Kidney tubule cell (primary cell): ENCODE measurements at regions not wholly inside any gene's neighbourhood (a gene's known extent, or its start where the extent isn't known, plus 50 kb on each side); places are given as distances from the start of the nearest gene placed in this dataset.

Source experiments
- DNase-seq: peaks from one replicate; pipeline ENCODE4 v3.0.0-alpha.2; 2018; ENCODE audit warnings: low spot score

- DNase-seq: peak; percentile 32
Observed at GRCh38 chr10:4733150-4733842, 92.7 kb upstream of the AKR1E2 start.

DNA sequence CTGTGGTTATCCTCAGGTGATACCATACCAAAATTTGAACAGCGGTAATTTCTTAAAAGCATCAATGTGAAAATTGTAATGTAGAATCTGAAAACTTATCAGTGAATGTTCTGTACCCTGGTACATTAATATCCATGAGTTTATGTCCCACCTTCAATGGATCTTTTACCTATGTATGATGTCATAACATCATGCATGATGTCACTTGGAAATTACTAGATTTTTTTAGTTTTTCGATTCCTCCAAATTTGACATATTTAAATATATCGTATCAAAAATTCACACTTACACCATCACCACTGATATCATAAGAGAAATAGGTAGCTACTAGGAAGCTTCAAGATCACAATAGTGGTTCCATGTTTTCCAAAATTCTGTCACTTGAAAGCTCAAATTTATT is 95.0 kb upstream of the AKR1E2 start:
- no peak for DNase-seq

DNA sequence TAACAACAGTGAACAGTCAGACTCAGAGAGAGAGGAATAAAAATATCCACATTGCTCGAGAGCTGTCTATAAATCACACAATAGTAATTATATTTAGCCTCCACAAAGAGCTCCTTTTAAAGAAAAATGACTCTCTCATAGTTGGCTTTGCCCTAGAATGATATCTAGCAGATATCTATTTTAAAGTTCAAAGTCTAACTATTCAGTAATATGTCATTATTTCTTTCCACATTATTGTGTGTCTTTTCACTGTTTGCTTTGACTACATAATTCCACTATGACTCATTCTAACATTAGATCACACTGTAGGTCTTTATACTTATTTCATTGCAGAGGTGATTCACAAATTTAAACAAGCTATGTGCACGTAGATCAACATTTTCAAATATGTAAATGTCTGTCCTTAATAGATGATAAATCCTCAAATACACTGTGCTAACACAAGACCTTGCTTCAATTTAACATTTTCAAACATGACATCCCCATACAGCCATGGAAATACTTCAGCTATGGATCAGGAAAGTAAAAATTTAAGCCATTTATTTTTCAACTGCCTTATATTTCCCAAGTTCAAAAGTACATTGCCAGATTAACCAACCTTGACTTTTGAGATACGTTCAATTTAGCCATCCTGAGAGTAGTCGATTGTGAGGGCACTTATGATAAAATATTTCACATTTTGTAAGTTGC is 99.9 kb upstream of the AKR1E2 start:
- DNase-seq: peak; percentile 96

DNA sequence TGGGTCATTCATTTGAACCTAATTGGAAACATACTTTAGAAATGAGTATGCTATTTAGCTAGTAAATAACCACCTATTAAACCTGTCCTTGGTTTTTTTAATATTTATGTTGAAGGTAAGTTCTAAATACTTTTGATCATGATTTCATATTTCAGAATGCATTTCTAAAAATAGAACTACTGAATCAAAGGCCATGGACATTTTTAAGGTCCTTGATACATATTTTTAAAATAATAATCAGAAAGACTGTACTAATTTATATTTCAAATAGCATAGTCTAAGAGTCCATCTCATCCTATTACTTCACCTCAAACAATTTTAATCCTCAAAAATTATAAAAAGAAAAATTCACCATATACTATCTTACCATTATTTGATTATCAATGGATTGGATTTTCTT is 102.1 kb upstream of the AKR1E2 start:
- no peak for DNase-seq

GRCh38 chr10:4721999-4722753 is 103.8 kb upstream of the AKR1E2 start:
- DNase-seq: peak; percentile 36

DNA sequence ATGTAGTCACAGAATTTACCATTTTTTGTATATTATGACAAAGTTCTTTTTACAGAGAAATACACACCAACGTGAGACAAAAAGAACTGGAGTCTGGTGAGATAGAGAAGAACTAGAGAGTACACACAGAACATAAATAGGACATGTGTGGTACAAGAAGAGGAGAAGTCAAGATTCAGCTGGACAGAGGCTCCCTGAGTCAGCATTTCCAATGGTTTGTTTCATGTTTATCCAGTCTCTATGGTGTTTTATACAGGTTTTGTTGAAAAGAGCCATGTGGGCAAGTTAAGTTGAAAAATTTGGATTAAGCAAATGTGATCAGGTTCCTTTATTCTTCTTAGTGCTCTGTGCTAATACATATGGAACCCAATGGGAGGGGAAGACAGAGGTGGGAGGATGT is 105.5 kb upstream of the AKR1E2 start:
- no peak for DNase-seq

DNA sequence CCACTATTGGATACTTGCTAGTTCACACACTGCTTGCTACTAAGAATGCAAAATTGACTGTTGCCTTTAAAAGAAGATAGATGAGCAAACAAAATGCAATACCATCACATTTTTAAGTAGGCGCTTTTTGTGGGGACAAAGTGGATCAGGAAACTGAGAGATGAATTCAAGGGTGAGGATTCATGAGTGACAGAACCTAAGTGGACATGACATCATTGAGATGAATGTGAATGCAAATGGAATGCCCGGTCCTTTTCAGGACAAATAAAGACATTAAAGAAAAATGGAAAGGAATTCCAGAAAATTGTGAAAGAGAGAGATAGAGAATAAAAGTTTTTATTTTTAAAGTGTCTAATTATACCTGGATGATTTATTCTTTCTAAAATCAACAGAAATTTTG is 106.3 kb upstream of the AKR1E2 start:
- no peak for DNase-seq

DNA sequence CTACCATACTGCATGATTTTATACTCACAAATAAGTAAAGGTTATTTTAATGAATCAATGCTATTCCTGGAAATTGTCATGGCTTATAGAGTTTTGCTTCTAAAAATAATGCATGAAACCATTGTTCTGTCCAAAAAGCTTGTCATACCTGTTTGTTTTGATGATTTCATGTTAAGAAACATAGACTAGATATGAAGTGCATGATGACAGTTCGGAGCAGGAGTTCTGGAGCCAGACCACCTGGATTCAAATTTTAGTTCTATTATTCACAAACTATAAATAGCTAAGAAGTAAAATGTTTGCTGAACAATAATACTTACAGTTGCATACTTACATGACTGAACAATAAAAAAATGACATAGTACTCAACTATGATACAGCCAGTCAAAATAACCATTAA is 107.0 kb upstream of the AKR1E2 start:
- no peak for DNase-seq

GRCh38 chr10:4718544-4718943 is 107.5 kb upstream of the AKR1E2 start:
- no peak for DNase-seq

GRCh38 chr10:4717670-4718069 is 108.3 kb upstream of the AKR1E2 start:
- no peak for DNase-seq

DNA sequence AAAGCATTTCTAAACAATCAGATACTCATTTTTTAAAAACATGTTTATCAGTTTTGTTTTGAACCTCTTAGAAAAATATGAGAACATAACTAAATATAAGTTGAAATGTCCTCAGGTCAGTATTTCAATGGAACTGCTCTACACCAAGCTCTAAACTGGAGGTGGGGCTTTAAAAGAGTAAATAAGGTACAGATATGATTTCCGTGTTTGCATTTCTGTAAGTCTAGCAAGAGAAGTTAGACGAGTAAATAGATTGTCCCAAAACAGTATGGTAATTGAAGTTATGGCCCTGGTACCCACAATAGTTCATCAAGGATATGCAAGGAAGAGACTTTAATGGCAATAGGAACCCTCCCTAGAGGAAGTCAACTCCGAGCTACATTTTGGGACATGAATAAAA is 115.1 kb upstream of the AKR1E2 start:
- DNase-seq: no peak

DNA sequence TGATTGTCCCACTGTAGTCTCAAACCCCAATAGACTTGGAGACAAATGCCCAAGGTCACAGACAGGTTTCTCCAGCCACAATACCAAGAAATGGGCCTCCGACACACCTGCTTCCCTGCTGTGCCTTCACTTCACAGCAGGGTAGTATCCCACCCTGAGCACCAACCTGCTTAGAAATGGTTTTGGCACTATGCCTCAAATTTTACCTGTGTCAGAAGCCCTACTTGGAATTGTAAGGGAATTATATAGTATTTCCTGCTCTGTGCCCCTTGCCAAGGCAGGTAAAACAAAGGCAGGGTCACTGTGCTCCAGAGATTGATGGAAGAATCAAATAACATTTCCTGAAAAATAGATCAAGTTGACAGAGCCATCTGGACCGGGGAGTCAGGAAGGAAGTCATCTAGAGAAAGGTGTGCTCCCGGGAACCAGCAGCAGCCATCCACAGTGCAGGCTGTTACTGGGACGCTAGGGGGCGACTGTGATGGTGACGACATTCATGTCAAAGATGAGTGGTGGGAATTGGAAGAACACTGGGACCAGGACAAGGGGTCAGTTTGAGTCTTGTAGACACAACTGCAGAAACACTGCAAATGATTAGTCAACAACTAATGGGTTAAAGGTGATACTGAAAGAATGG is 117.8 kb upstream of the AKR1E2 start:
- no peak for DNase-seq

GRCh38 chr10:4707221-4707620 is 118.8 kb upstream of the AKR1E2 start:
- DNase-seq: no peak

DNA sequence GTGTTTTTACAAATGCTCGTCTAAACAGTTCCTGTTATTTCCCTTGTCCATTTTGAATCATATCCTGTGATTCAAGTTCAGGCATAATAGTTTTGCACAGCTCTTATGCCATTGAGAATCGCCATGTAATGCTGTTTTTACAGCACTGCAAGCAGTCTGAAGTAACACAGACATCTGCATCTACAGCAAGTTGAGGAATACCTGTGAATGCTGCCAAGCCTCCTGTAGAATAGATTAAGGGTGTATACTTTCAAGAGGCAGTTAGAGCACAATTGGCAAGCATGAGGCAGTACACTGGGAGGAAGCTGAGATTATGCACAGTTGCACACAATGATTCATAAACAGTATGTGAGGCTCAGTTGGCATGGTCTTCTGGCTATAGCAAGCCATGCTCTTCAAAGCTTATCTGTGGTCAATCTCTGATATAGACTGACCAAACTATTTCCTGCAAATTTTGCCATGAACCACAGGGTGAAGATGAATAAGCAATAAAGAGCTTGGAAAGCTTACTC is 121.9 kb upstream of the AKR1E2 start:
- peak; percentile 99 for DNase-seq

DNA sequence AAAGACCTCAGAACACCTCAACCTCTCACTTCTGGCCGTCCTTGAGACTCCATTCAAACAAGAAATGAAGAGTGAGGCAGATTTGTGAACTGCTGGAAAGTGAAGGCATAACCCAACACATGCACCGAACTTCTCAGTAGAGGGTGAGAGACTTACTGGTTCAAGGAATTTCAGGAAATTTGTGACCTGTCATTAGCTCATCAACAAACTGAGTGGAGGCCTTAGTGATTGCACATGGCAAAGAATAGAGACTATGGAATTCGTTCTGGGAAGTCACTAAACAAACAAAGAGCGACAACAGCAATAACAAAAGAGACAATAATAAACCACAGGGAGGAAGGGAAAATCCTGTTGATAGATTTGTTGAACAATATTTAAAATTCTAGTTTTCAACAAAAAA is 125.0 kb upstream of the AKR1E2 start:
- DNase-seq: no peak

DNA sequence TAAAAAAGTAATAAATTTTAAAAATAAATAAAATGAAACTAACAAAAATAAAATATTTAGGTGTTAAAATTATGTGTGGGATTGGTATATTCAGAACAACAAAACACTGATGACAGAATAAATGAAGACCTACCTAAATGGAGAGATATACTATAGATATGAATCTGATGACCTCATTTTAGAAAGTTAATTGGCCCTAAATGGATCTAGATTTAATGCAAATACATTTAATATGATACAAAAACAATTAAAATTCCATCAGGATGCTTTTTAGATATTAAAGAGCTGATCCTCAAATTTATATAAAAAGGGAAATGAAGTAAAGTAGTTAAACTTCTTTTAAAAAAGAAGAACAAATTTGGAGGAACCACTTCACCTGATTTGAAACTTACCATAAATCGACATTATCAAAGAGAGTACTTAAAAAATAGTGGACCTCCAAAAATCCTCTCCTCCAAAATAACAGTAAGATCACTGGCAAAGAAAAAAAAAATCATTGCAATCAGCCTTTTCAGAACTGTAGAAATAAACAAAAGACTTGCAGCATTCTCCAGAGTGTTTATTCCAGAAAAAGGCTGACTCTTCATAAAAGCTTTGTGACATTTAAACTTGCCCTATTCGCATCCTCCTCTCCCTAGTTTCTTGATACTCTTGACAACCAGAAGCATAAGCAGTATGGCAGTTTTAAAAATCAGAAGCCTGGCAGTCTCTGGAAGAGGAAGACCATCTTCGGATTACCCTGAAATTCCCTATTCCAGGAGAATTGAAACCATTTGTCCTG is 125.9 kb upstream of the AKR1E2 start:
- DNase-seq: no peak

GRCh38 chr10:4698075-4698474 is 127.9 kb upstream of the AKR1E2 start:
- no peak for DNase-seq

DNA sequence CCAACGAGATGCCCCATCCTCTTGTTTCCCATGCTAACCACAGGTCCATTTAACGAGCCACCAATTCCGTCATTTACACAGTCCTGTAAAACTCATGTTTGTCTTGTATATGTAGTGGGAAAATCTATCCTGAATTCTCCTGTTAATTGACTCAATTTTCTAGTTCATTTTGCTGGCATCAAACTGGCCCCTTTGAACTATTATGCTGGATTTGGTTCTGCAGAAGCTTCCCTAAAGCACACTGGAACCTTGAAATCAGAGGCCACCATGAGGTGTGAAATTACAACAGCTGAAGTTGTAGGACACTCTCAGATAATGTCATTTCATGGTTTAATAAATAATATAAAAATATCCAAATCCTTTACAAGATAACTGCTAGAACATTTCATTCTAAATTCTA is 129.8 kb upstream of the AKR1E2 start:
- DNase-seq: no peak

DNA sequence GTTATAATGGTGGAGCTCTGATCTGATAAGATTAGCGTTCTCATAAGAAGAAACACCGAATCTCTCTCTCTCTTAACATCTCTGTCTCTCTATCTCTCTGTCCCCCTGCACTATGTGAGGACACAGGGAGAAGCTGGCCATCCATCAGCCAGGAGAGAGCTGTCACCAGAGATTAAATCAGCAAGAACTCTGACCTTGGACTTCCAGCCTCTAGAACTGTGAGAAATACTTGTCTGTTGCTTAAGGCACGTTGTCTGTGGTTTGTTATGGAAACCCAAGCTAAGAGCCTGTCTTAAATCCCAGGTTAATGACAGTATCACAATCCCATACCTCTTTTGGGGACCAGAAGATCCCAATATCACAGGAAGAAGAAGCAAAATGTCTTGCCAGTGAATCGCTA is 132.0 kb upstream of the AKR1E2 start:
- DNase-seq: no peak

DNA sequence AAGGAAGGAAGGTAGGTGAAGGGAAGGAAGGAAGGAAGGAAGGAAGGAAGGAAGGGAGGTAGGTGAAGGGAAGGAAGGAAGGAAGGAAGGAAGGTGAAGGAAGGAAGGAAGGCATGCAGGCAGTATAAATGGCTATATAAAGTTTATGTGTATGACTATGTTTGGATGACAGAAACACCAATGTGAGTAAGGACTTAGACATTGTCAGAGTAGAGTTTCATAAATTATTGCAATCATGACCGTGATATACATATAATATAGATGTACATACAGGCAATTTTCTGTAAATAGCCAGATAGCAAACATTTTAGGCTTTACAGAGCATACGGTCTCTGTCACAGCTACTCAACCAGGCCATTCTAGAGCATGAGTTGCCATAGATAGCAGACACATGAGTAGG is 133.8 kb upstream of the AKR1E2 start:
- DNase-seq: no peak

DNA sequence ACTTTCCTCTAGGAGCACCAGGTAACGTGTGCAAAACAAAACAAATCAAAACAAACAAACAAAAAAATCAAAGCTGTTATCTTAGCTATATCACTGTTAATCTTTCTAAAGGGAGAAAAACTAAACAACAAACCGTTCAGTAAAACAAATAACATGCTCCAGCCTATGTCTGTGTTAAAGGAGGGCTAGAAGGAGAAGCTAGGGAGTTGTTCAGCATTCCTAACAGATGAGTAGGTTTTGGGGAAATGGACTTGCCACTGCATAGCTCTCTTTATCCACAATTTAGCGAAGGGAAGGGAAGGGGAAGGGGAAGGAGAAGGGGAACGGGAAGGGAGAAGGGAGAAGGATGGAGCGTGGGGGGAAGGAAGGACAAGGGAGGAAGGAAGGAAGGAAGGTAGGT is 134.2 kb upstream of the AKR1E2 start:
- DNase-seq: peak; percentile 57

- no peak for DNase-seq
Observed at GRCh38 chr10:4691301-4691700, 134.7 kb upstream of the AKR1E2 start.
